ENCODE measurements at regions not wholly inside any gene's neighbourhood (a gene's known extent, or its start where the extent isn't known, plus 50 kb on each side); places are given as distances from the start of the nearest gene placed in this dataset.
"Not testable (repeated sequence)": the region's sequence is repeated elsewhere in the genome, so short reads cannot be mapped to it uniquely, and the experiment has no call there.

DNA sequence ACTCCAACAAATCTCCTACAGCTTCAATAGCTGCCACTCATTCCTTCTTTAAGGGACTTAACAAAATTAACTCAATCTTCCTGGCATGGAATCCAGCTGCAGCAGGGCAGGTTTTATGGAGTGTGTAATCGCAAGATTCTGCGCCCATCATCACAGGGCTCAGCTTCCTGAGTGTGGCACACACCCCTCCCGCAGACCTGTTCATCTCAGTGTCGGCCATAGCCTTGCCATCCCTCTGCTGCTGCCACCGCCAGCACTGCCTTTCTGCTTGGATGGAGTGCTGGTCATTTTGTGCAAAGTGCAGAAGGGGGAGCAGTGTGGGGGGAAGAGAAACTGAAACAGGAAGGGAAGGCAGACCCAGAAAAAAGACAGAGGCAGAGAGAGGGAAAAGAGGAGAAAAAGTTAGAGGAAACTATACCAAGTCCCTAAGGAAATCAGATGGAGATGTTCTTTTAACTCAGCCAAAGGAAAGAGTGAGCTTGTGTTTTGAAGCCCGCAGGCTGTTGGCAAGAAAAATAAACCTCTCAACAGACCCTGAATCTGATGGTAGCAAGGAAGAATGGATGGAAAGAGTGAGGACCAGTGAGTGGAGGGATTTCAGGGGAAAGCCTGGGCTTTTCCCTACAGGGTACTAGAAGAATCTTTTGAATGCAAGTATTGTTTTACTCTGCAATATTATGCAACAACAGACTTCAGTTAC is 324.2 kb downstream of the SEC16B start:
- TF ChIP-seq, protein P1, sequence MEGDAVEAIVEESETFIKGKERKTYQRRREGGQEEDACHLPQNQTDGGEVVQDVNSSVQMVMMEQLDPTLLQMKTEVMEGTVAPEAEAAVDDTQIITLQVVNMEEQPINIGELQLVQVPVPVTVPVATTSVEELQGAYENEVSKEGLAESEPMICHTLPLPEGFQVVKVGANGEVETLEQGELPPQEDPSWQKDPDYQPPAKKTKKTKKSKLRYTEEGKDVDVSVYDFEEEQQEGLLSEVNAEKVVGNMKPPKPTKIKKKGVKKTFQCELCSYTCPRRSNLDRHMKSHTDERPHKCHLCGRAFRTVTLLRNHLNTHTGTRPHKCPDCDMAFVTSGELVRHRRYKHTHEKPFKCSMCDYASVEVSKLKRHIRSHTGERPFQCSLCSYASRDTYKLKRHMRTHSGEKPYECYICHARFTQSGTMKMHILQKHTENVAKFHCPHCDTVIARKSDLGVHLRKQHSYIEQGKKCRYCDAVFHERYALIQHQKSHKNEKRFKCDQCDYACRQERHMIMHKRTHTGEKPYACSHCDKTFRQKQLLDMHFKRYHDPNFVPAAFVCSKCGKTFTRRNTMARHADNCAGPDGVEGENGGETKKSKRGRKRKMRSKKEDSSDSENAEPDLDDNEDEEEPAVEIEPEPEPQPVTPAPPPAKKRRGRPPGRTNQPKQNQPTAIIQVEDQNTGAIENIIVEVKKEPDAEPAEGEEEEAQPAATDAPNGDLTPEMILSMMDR (IDR thresholded peaks at IDR 0.05) = no peak
- no peak for TF ChIP-seq POLR2A (IDR thresholded peaks at IDR 0.05)
- WGBS, 2 donors = 78 to 79% methylated on average over 6 of the region's 6 CpGs
- H3K4me3 ChIP-seq (ENCODE audit: low read depth, poor library complexity, severe bottlenecking) = no peak overlapping the region
- intact Hi-C loops (cut with DNase I; ENCODE audit: low total_unique reads) = no loop called here
- DNase-seq (ENCODE audit: low spot score in 2 of 2) = no peak

DNA sequence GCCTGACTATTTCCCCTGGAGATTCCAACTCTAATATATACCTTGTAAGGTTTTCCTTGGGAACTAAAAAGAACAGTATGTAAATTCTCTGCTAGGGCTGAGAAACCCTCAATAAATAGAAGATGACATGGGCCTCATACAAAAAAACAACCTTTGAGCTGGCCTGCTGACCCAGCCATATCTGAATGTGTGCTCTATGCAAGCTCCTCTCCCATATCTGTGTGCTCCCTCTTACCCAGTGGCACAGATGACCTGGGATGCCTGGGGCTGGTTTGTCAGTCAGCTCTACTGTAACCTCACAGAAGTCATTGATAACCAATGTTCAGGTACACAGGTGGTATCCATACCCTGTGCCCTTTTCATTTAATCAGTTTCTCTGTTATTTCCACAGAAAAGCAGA is 329.2 kb downstream of the SEC16B start:
- no peak for DNase-seq (ENCODE audit: low spot score in 2 of 2)
- intact Hi-C loops (cut with DNase I; ENCODE audit: low total_unique reads) = no loop called here
- TF ChIP-seq, protein P1 (IDR thresholded peaks at IDR 0.05) = no peak
- TF ChIP-seq POLR2A (IDR thresholded peaks at IDR 0.05) = no peak
- no peak overlapping the region for H3K4me3 ChIP-seq (ENCODE audit: low read depth, poor library complexity, severe bottlenecking)

DNA sequence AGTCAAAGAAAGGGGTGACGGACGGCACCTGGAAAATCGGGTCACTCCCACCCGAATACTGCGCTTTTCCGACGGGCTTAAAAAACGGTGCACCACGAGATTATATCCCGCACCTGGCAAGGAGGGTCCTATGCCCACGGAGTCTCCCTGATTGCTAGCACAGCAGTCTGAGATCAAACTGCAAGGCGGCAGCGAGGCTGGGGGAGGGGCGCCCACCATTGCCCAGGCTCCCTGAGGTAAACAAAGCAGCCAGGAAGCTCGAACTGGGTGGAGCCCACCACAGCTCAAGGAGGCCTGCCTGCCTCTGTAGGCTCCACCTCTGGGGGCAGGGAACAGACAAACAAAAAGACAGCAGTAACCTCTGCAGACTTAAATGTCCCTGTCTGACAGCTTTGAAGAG is 335.7 kb downstream of the SEC16B start:
- H3K4me3 ChIP-seq (ENCODE audit: low read depth, poor library complexity, severe bottlenecking); DNase-seq (ENCODE audit: low spot score in 2 of 2); intact Hi-C loops (cut with DNase I; ENCODE audit: low total_unique reads): not testable (repeated sequence)
- WGBS, 2 donors = 82 to 92% methylated on average over 13 to 15 of the region's 15 CpGs

DNA sequence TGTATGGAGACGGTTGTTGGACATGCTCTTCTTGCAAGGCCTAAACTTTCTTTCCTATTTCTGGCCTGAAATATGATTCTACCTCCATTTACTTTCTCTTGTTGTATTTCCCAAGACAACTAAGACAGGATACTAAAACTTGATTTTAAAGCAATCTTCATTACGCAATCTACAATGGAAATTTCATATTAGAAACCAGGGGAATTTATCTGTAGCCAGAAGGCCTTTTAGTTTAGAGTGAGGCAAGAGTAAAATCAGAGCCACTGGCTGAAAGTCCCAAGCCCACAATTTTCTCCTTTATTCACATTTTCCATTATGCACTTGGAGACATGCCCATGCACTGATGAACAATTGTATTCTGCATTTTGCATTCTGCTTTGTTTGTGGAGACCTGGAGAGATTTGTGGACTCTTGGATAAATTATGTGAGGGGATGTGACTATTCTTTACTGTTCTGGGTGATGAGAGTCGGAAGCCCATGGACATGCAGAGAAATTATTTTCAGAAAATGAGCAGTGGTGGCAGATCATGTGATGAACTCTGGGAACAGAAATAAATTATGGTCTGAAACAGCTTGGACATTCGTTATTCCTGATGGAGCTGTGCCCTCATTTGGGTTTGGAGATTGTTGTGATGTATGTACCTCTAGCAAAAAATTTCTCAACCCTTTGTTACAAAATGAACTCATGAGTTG is 336.8 kb downstream of the SEC16B start:
- TF ChIP-seq POLR2A (IDR thresholded peaks at IDR 0.05) = no peak
- TF ChIP-seq, protein P1 (IDR thresholded peaks at IDR 0.05) = no peak
- no peak for DNase-seq (ENCODE audit: low spot score in 2 of 2)
- 53 to 58% methylated on average over 4 of the region's 4 CpGs for WGBS, 2 donors
- intact Hi-C loops (cut with DNase I; ENCODE audit: low total_unique reads) = no loop called here
- H3K4me3 ChIP-seq (ENCODE audit: low read depth, poor library complexity, severe bottlenecking) = no peak overlapping the region

DNA sequence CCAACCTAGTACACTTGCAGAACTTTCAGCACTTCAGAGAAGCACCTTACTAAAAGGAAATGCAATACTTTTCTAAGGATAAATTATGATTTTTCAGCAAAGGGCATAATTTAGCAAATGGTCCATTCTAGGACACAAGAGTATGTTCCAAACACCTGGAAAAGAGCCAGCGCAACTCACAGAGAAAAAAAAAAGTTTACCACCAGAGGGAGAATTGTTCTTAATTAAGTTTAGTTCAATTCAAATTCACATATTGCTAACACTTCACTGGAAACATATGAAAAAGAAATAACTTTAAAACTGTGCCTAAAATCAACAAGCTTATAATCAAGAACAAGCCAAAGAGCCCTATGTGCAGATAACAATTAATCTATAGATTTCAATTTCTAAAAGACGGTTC is 338.1 kb downstream of the SEC16B start:
- 82 to 85% methylated on average over 2 of the region's 2 CpGs for WGBS, 2 donors
- no peak for TF ChIP-seq POLR2A (IDR thresholded peaks at IDR 0.05)
- TF ChIP-seq, protein P1 (IDR thresholded peaks at IDR 0.05) = no peak
- intact Hi-C loops (cut with DNase I; ENCODE audit: low total_unique reads) = no loop called here
- DNase-seq (ENCODE audit: low spot score in 2 of 2) = no peak
- no peak overlapping the region for H3K4me3 ChIP-seq (ENCODE audit: low read depth, poor library complexity, severe bottlenecking)

DNA sequence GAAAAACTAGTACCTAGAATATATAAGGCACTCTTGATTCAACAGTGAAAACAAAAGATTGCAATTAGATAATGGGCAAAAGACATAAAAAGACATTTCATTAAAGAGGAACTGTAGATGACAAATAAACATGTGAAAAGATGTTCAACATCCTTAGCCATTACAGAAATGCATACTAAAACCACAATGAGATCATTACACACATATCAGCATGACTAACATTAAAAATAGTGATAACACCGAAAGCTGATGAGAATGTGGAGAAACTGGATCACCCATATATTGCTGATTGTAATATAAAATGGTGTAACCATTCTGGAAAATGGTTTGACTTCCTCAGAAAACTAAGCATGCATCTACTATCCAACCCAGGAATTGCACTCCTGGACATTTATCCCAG is 340.3 kb downstream of the SEC16B start:
- no peak for DNase-seq (ENCODE audit: low spot score in 2 of 2)
- intact Hi-C loops (cut with DNase I; ENCODE audit: low total_unique reads) = no loop called here
- TF ChIP-seq POLR2A (IDR thresholded peaks at IDR 0.05) = no peak
- TF ChIP-seq, protein P1 (IDR thresholded peaks at IDR 0.05) = no peak
- WGBS, 2 donors = 65 to 82% methylated on average over 1 of the region's 1 CpG
- no peak overlapping the region for H3K4me3 ChIP-seq (ENCODE audit: low read depth, poor library complexity, severe bottlenecking)
